ENCODE measurements at regions not wholly inside any gene's neighbourhood (a gene's known extent, or its start where the extent isn't known, plus 50 kb on each side); places are given as distances from the start of the nearest gene placed in this dataset.

DNA sequence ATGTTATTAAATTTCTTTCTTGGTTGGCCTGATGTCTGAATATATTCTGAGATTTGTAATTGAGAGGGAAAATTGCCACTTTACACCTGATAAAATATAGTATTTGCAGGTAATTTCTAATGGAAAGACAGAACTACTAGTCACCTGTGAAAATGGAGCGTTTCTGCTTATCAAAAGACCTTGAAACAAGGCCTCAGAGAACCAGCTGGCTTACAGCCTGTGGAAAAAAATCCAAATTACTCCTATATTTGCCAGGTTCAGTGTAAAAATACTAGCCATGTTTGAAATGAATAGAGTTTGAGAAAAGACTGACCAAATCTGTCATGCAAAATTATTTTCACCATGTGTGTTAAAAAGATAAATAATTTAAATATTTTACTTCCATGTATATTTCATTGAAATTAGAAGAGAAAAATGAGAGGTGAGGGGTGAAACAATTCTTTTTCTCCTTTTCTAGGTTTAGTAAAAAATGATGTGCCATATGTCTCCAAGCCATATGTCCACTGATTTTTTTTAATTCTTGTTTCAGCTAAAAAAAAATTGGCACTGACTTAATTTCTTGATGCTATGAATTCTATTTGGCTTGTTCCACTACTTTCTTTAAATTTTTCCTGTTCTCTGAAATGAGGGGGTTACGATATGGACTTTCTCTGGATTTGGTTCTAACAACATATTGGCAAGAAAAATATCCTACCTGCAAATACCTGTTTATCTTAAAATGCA, 464.9 kb downstream of the GRXCR1 start:
- H3K4me3 ChIP-seq (ENCODE audit: low read depth, low read length), result no peak overlapping the region
- TF ChIP-seq, protein P1, sequence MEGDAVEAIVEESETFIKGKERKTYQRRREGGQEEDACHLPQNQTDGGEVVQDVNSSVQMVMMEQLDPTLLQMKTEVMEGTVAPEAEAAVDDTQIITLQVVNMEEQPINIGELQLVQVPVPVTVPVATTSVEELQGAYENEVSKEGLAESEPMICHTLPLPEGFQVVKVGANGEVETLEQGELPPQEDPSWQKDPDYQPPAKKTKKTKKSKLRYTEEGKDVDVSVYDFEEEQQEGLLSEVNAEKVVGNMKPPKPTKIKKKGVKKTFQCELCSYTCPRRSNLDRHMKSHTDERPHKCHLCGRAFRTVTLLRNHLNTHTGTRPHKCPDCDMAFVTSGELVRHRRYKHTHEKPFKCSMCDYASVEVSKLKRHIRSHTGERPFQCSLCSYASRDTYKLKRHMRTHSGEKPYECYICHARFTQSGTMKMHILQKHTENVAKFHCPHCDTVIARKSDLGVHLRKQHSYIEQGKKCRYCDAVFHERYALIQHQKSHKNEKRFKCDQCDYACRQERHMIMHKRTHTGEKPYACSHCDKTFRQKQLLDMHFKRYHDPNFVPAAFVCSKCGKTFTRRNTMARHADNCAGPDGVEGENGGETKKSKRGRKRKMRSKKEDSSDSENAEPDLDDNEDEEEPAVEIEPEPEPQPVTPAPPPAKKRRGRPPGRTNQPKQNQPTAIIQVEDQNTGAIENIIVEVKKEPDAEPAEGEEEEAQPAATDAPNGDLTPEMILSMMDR (IDR thresholded peaks at IDR 0.05; ENCODE audit: low read depth, low read length, missing control alignments), result no peak
- DNase-seq (ENCODE audit: low read depth), result no peak

DNA sequence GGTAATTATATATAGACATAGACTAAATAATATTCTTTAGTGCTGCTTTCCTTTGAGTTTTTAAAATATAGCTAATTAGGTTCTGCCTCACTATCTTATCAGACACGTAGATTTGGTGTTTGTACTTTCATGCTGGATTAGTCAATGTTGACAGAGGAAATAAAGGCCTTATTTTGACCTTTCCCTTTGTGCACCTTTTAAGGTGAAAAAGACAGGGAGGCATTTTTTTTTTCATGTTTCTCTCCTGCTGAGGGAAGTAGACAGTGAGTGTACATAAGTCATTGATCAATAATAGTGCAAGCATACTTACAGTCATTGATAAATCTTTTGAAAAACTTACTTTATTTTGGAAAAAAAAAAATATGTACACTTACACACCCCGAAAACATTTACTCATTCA, 467.8 kb downstream of the GRXCR1 start:
- DNase-seq (ENCODE audit: low read depth), result no peak
- no peak overlapping the region for H3K4me3 ChIP-seq (ENCODE audit: low read depth, low read length)
- TF ChIP-seq, protein P1 (IDR thresholded peaks at IDR 0.05; ENCODE audit: low read depth, low read length, missing control alignments), result no peak

GRCh38 chr4:43362875-43363636, 470.5 kb downstream of the GRXCR1 start:
- no peak overlapping the region for H3K4me3 ChIP-seq (ENCODE audit: low read depth, low read length)
- no peak for DNase-seq (ENCODE audit: low read depth)
- TF ChIP-seq, protein P1 (IDR thresholded peaks at IDR 0.05; ENCODE audit: low read depth, low read length, missing control alignments), result no peak

GRCh38 chr4:43369036-43369594, 476.6 kb downstream of the GRXCR1 start:
- no peak for DNase-seq (ENCODE audit: low read depth)
- TF ChIP-seq, protein P1 (IDR thresholded peaks at IDR 0.05; ENCODE audit: low read depth, low read length, missing control alignments), result no peak
- H3K4me3 ChIP-seq (ENCODE audit: low read depth, low read length), result no peak overlapping the region

DNA sequence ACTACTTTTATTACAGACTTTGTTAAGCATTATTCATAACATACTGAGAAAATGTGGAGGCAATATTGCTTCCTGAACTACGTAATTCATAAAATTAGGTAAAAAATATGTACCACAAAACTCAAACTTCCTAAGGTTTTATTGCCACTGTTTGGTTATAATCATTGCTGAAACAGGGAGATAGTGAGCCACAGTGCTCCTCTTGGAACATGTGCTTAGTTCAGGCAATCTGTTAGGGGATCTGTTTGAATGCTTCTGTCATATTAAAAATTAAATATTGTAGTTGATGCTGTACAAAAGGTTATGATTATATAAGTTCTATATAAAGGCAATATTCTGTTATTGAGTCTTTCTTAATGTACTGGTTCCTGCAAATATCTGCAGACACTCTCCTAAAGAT, 480.7 kb downstream of the GRXCR1 start:
- no peak overlapping the region for H3K4me3 ChIP-seq (ENCODE audit: low read depth, low read length)
- no peak for DNase-seq (ENCODE audit: low read depth)
- TF ChIP-seq, protein P1 (IDR thresholded peaks at IDR 0.05; ENCODE audit: low read depth, low read length, missing control alignments), result no peak

DNA sequence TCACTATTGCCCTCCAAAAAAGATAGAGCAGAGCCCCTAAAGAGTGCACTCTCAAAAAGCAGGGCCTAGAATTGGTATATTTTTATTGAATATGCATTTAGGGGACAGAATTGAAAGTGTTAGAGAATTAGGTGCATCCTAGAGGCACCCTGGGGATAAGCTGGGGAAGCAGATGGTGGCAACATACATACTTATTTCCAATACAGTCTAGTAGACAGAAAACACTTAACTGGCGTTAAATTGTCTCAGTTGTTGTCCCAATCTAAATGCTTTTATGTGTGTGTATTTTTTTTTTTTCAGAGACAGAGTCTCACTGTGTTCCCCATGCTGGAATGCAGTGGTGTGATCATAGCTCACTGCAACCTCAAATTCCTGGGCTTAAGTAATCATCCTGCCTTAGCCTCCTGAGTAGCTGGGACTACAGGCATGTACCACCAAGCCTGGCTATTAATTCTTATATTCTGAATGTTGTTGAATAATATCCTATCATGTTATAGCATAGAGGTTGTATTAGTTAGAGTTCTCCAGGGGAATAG, 481.8 kb downstream of the GRXCR1 start:
- H3K4me3 ChIP-seq (ENCODE audit: low read depth, low read length), result no peak overlapping the region
- TF ChIP-seq, protein P1 (IDR thresholded peaks at IDR 0.05; ENCODE audit: low read depth, low read length, missing control alignments), result no peak
- no peak for DNase-seq (ENCODE audit: low read depth)

All from GM12864 (cell line).